H1 (cell line): ENCODE measurements at regions not wholly inside any gene's neighbourhood (a gene's known extent, or its start where the extent isn't known, plus 50 kb on each side); places are given as distances from the start of the nearest gene placed in this dataset.

Experiments
- CTCF ChIA-PET: fragments of 300-600 bp; sonication (Branson Sonifier 250); formaldehyde crosslinking; loops from one replicate; lab custom pipeline; 2021; ENCODE audit not compliant: partially characterized antibody; lab: Charles Lee
- POLR2A ChIA-PET: fragments of 300-600 bp; sonication (Branson Sonifier 250); formaldehyde crosslinking; loops from one replicate; lab custom pipeline; 2021; ENCODE audit warnings: inconsistent platforms; ENCODE audit not compliant: partially characterized antibody; lab: Charles Lee
- DNase-seq, 2 experiments: peaks; one replicate each; pipeline versions ENCODE4 v3.0.0 to v3.0.0-alpha.2; 2010 to 2022; ENCODE audit warnings: low spot score in 2 of 2, low read depth in 1 of 2, mixed read lengths in 1 of 2
- FAIRE-seq: peaks from 2 replicates; lab custom pipeline; 2011; peaks lifted over from hg19 to GRCh38; lab: Jason Lieb, UNC
- H2AFZ ChIP-seq: 2 replicates; pipeline ENCODE4 v1.8.1; 2012; ENCODE audit warnings: low read length, inconsistent platforms
- H2AK5ac ChIP-seq: 2 replicates; pipeline ENCODE4 v1.6.1; 2013; ENCODE audit warnings: low read depth, low read length
- H2BK120ac ChIP-seq: replicated peaks from 2 replicates; pipeline ENCODE3; 2013; ENCODE audit warnings: low read depth, low read length, inconsistent platforms
- H2BK12ac ChIP-seq: 2 replicates; pipeline ENCODE4 v1.6.1; 2013; ENCODE audit warnings: low read depth, low read length
- H2BK15ac ChIP-seq: 2 replicates; pipeline ENCODE4 v1.6.1; 2013; ENCODE audit warnings: low read length
- H2BK20ac ChIP-seq: 2 replicates; pipeline ENCODE4 v1.6.1; 2013; ENCODE audit warnings: low read length
- H2BK5ac ChIP-seq: 2 replicates; pipeline ENCODE4 v1.6.1; 2013; ENCODE audit warnings: low read depth, low read length
- H3K14ac ChIP-seq: 2 replicates; pipeline ENCODE4 v1.6.1; 2013; ENCODE audit warnings: inconsistent platforms; ENCODE audit not compliant: insufficient read length
- H3K18ac ChIP-seq: 2 replicates; pipeline ENCODE4 v1.6.1; 2013; ENCODE audit warnings: low read length; ENCODE audit errors: extremely low read depth
- H3K23ac ChIP-seq: 2 replicates; pipeline ENCODE4 v1.6.1; 2013; ENCODE audit warnings: inconsistent platforms; ENCODE audit not compliant: insufficient read length
- H3K23me2 ChIP-seq: 2 replicates; pipeline ENCODE4 v1.6.1; 2013; ENCODE audit warnings: low read depth, low read length
- H3K27ac ChIP-seq: 2 replicates; pipeline ENCODE4 v1.6.1; 2011; ENCODE audit warnings: low read depth, low read length, inconsistent platforms
- H3K27me3 ChIP-seq, 4 experiments: replicated peaks in 1 of 4; 1 replicate in 1 of 4; 2 replicates in 3 of 4; pipeline versions ENCODE4 v1.6.1 to v1.8.1; 2011 to 2013; ENCODE audit warnings: low read length in 3 of 4, mild to moderate bottlenecking in 3 of 4, inconsistent platforms in 2 of 4, mixed read lengths in 2 of 4, moderate library complexity in 1 of 4; ENCODE audit not compliant: control insufficient read depth in 3 of 4, insufficient read depth in 3 of 4; ENCODE audit errors: extremely low read depth in 1 of 4
- H3K36me3 ChIP-seq, 4 experiments: 2 replicates each; pipeline versions ENCODE4 v1.6.1 to v1.8.1; 2011 to 2013; ENCODE audit warnings: mild to moderate bottlenecking in 4 of 4, low read length in 3 of 4, moderate library complexity in 2 of 4, control low read depth in 1 of 4, inconsistent platforms in 1 of 4; ENCODE audit not compliant: insufficient read depth in 4 of 4, control insufficient read depth in 2 of 4
- H3K4ac ChIP-seq: replicated peaks from 2 replicates; pipeline ENCODE3; 2013; ENCODE audit warnings: low read length, low read depth, mixed read lengths, inconsistent platforms; ENCODE audit not compliant: insufficient read length
- H3K4me1 ChIP-seq, 4 experiments: replicated peaks in 1 of 4; 1 replicate in 1 of 4; 2 replicates in 3 of 4; pipeline versions ENCODE4 v1.6.1 to v1.8.1; 2011 to 2013; ENCODE audit warnings: low read length in 3 of 4, inconsistent platforms in 2 of 4, mixed read lengths in 1 of 4; ENCODE audit not compliant: insufficient read depth in 4 of 4, control insufficient read depth in 3 of 4
- H3K4me2 ChIP-seq, 2 experiments: 2 replicates each; pipeline versions ENCODE4 v1.6.1 to v1.8.1; 2011 to 2013; ENCODE audit warnings: low read depth in 2 of 2, low read length in 2 of 2, control low read depth in 1 of 2, inconsistent platforms in 1 of 2, mild to moderate bottlenecking in 1 of 2; ENCODE audit not compliant: insufficient read depth in 1 of 2
- H3K4me3 ChIP-seq, 4 experiments: fragments of 200-600, 300-600 bp in 1 of 4; sonication (generic), shearing (Covaris generic), sonication (Bioruptor Twin) in 1 of 4; 2 replicates each; pipeline versions ENCODE4 v1.5.1 to v1.8.1; 2011 to 2016; ENCODE audit warnings: low read length in 4 of 4, low read depth in 3 of 4, control low read depth in 2 of 4, inconsistent platforms in 2 of 4, mild to moderate bottlenecking in 2 of 4, mixed read lengths in 1 of 4, moderate library complexity in 1 of 4; ENCODE audit not compliant: insufficient read depth in 2 of 4; ENCODE audit errors: extremely low read depth in 1 of 4
- H3K56ac ChIP-seq: replicated peaks from 2 replicates; pipeline ENCODE3; 2013; ENCODE audit warnings: low read depth, mild to moderate bottlenecking, mixed read lengths, low read length, inconsistent platforms; ENCODE audit not compliant: insufficient read length
- H3K79me1 ChIP-seq: 2 replicates; pipeline ENCODE4 v1.6.1; 2013; ENCODE audit warnings: low read depth, low read length, control low read depth
- H3K79me2 ChIP-seq, 2 experiments: 2 replicates each; pipeline versions ENCODE4 v1.6.1 to v1.8.1; 2012 to 2013; ENCODE audit warnings: low read length in 2 of 2, mild to moderate bottlenecking in 2 of 2, inconsistent platforms in 1 of 2; ENCODE audit not compliant: insufficient read depth in 2 of 2, control insufficient read depth in 1 of 2
- H3K9ac ChIP-seq, 4 experiments: replicated peaks in 1 of 4; 1 replicate in 1 of 4; 2 replicates in 3 of 4; pipeline versions ENCODE4 v1.6.1 to v1.8.1; 2011 to 2013; ENCODE audit warnings: low read depth in 3 of 4, low read length in 3 of 4, control low read depth in 2 of 4, mild to moderate bottlenecking in 2 of 4, moderate library complexity in 2 of 4, inconsistent platforms in 1 of 4; ENCODE audit errors: extremely low read depth in 1 of 4
- H3K9me3 ChIP-seq, 2 experiments: 2 replicates each; pipeline versions ENCODE4 v1.6.1 to v1.8.1; 2012 to 2013; ENCODE audit warnings: mild to moderate bottlenecking in 2 of 2, moderate library complexity in 2 of 2, control low read depth in 1 of 2, inconsistent platforms in 1 of 2, low read depth in 1 of 2, low read length in 1 of 2, mixed read lengths in 1 of 2; ENCODE audit not compliant: insufficient read depth in 2 of 2
- H4K20me1 ChIP-seq, 2 experiments: replicated peaks in 1 of 2; 2 replicates each; pipeline versions ENCODE3 to v1.8.1; 2011 to 2013; ENCODE audit warnings: inconsistent platforms in 2 of 2, low read length in 2 of 2, mild to moderate bottlenecking in 1 of 2; ENCODE audit not compliant: insufficient read depth in 2 of 2, control insufficient read depth in 1 of 2
- H4K5ac ChIP-seq: 2 replicates; pipeline ENCODE4 v1.6.1; 2013; ENCODE audit warnings: low read length, low read depth, mixed read lengths, inconsistent platforms; ENCODE audit not compliant: insufficient read length
- H4K8ac ChIP-seq: 2 replicates; pipeline ENCODE4 v1.8.0; 2013; ENCODE audit warnings: mild to moderate bottlenecking, moderate library complexity, low read length, inconsistent platforms; ENCODE audit not compliant: insufficient read depth; ENCODE audit errors: extremely low read depth
- H4K91ac ChIP-seq: replicated peaks from 2 replicates; pipeline ENCODE3; 2013; ENCODE audit warnings: low read length, mixed read lengths, inconsistent platforms; ENCODE audit not compliant: insufficient read length
- FOSL1 ChIP-seq: IDR thresholded peaks from 2 replicates; pipeline ENCODE4 v1.6.1; 2011; ENCODE audit warnings: mild to moderate bottlenecking, low read depth, low read length, moderate library complexity; ENCODE audit not compliant: insufficient read depth
- PHF8 ChIP-seq: fragments of 200-600 bp; sonication (generic); conservative IDR thresholded peaks from 2 replicates; pipeline ENCODE4 v1.7.1; 2012; ENCODE audit warnings: low read depth, mild to moderate bottlenecking, inconsistent platforms, low read length, moderate library complexity
- RBBP5 ChIP-seq: IDR thresholded peaks from 2 replicates; pipeline ENCODE4 v1.7.1; 2012; ENCODE audit warnings: low read depth, mild to moderate bottlenecking, inconsistent platforms, low read length, moderate library complexity, borderline replicate concordance
- WGBS, 2 experiments: shearing (Covaris generic) in 1 of 2; methylation state at CpG; one replicate each; pipeline versions ENCODE4 v1.1.6 to v1.1.7; 2013 to 2015; ENCODE audit warnings: low lambda C conversion rate in 2 of 2, mixed read lengths in 2 of 2, inconsistent platforms in 1 of 2, low coverage in 1 of 2, missing lambda C conversion rate in 1 of 2; ENCODE audit not compliant: insufficient replicate concordance in 2 of 2, insufficient coverage in 1 of 2, insufficient read length in 1 of 2; ENCODE audit errors: extremely low coverage in 1 of 2, missing lambda C conversion rate in 1 of 2; 5-methylcytosine and 5-hydroxymethylcytosine counted together

GRCh38 chr3:81951636-81952035 lies 190.2 kb upstream of the GBE1 start:
- Histone ChIP-seq H2BK12ac (no peak overlapping the region), H4K20me1 (no peaks in the 10 kb centered on the region), H4K5ac (no peak overlapping the region), H2BK15ac (no peak overlapping the region), H4K8ac (no peak overlapping the region), H3K79me2 (no peaks in the 10 kb centered on the region), H3K4me1 (no peaks in the 10 kb centered on the region), H3K4me3 (no peak overlapping the region), H3K36me3 (no peaks in the 10 kb centered on the region), H3K4ac (no peak overlapping the region), H3K9me3 (no peaks in the 10 kb centered on the region), H2BK120ac (no peak overlapping the region), H3K27ac (no peak overlapping the region), H3K18ac (no peak overlapping the region), H3K79me1 (no peaks in the 10 kb centered on the region), H3K4me2 (no peak overlapping the region), H2BK5ac (no peak overlapping the region), H2BK20ac (no peak overlapping the region), H2AK5ac (no peak overlapping the region), H3K14ac (no peak overlapping the region), H3K23me2 (no peaks in the 10 kb centered on the region), H2AFZ (no peak overlapping the region; the same call in 1 of the 2 replicates), H3K27me3 (no peaks in the 10 kb centered on the region), H3K23ac (no peak overlapping the region), H3K9ac (no peak overlapping the region), H3K56ac (no peak overlapping the region), H4K91ac (no peak overlapping the region)
- 97% methylated on average over 4 of the region's 4 CpGs; no CpG with 5 or more reads in 1 of the 2 experiments for WGBS, 2 experiments
- FAIRE-seq, result no peak
- DNase-seq, result no peak
- TF ChIP-seq PHF8 (no peak), RBBP5 (no peak), FOSL1 (no peak)
- ChIA-PET CTCF (interaction anchor here (0.8 to 2.6 kb wide), 5 partner anchors 8 to 178 kb away, joined by 3 to 11 read pairs (median 3); no protein-coding TSS in a partner anchor), POLR2A (no interaction called here)
